Activated CD4-positive, alpha-beta T cell treated with anti-CD3 and anti-CD28 coated beads, Interleukin-2, amount 10 ng/mL, durations not matched to agents 24 days and 14 days (primary cell): ENCODE measurements at regions not wholly inside any gene's neighbourhood (a gene's known extent, or its start where the extent isn't known, plus 50 kb on each side); places are given as distances from the start of the nearest gene placed in this dataset.

Experiments used
- DNase-seq: peaks from one replicate; pipeline ENCODE4 v3.0.0; 2022
- H3K27ac Mint-ChIP-seq: one replicate; pipeline ENCODE4 v1.8.0; 2022; ENCODE audit warnings: mild to moderate bottlenecking, mixed read lengths
- H3K27me3 Mint-ChIP-seq: one replicate; pipeline ENCODE4 v1.8.0; 2022; ENCODE audit warnings: mixed read lengths
- H3K36me3 Mint-ChIP-seq: one replicate; pipeline ENCODE4 v1.8.0; 2022; ENCODE audit warnings: low read depth, mild to moderate bottlenecking, mixed read lengths
- H3K4me1 Mint-ChIP-seq: one replicate; pipeline ENCODE4 v1.8.0; 2021; ENCODE audit warnings: mixed read lengths
- H3K4me3 Mint-ChIP-seq: one replicate; pipeline ENCODE4 v1.8.0; 2022; ENCODE audit warnings: mild to moderate bottlenecking, moderate library complexity, mixed read lengths
- H3K9me3 Mint-ChIP-seq: one replicate; pipeline ENCODE4 v1.8.0; 2021; ENCODE audit warnings: mixed read lengths
- intact Hi-C: fragments of 100-400 bp; cut with micrococcal nuclease; formaldehyde crosslinking; loops from one replicate; pipeline ENCODE4 v1.15.1; 2023

- Mint-ChIP-seq H3K4me3 (no peak overlapping the region), H3K4me1 (no peaks in the 10 kb centered on the region), H3K9me3 (peaks cover under 1% of the 10 kb centered on the region), H3K27ac (no peak overlapping the region), H3K36me3 (no peaks in the 10 kb centered on the region), H3K27me3 (peaks cover 4% of the 10 kb centered on the region)
- DNase-seq = peak; percentile 83
- intact Hi-C loops = loop anchor here (1.0 to 5.0 kb wide), 4 partner anchors 22 to 303 kb away; no protein-coding TSS in a partner anchor
Observed at GRCh38 chr4:53929955-53930798, 134.2 kb downstream of the CHIC2 start.

DNA sequence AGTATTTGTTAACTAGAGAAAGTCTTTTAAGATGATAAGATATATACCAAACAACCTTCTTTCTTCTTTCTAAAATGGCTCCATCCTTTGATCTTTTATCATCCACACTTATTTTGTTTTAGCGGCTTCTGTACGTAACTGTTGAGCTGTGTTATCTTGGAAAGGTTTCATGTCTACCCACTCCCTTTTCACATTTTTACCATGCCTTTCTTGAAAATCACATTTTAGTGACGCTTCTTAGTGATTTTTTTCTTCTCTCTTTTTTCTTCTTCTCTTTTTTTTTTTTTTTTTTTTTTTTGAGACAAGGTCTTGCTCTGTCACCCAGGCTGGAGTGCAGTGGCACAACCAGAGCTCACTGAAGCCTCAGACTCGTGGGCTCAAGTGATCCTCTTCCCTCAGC, 135.1 kb downstream of the CHIC2 start:
- DNase-seq = no peak
- Mint-ChIP-seq H3K4me1 (no peaks in the 10 kb centered on the region), H3K27ac (no peak overlapping the region), H3K36me3 (no peaks in the 10 kb centered on the region), H3K4me3 (no peak overlapping the region), H3K9me3 (no peaks in the 10 kb centered on the region), H3K27me3 (peaks cover 4% of the 10 kb centered on the region)
- intact Hi-C loops = no loop called here

GRCh38 chr4:53928825-53929224, 135.6 kb downstream of the CHIC2 start:
- DNase-seq = no peak
- no peaks in the 10 kb centered on the region for H3K36me3 Mint-ChIP-seq
- H3K4me1 Mint-ChIP-seq = no peaks in the 10 kb centered on the region
- intact Hi-C loops = no loop called here
- no peak overlapping the region for H3K4me3 Mint-ChIP-seq
- H3K27ac Mint-ChIP-seq = no peak overlapping the region
- peaks cover 4% of the 10 kb centered on the region for H3K27me3 Mint-ChIP-seq
- H3K9me3 Mint-ChIP-seq = no peaks in the 10 kb centered on the region

GRCh38 chr4:53925050-53925605, 139.3 kb downstream of the CHIC2 start:
- no peaks in the 10 kb centered on the region for H3K36me3 Mint-ChIP-seq
- H3K27ac Mint-ChIP-seq = no peak overlapping the region
- H3K4me1 Mint-ChIP-seq = no peaks in the 10 kb centered on the region
- H3K27me3 Mint-ChIP-seq = peaks cover 2% of the 10 kb centered on the region
- H3K9me3 Mint-ChIP-seq = no peaks in the 10 kb centered on the region
- H3K4me3 Mint-ChIP-seq = no peak overlapping the region
- DNase-seq = no peak
- intact Hi-C loops = no loop called here

DNA sequence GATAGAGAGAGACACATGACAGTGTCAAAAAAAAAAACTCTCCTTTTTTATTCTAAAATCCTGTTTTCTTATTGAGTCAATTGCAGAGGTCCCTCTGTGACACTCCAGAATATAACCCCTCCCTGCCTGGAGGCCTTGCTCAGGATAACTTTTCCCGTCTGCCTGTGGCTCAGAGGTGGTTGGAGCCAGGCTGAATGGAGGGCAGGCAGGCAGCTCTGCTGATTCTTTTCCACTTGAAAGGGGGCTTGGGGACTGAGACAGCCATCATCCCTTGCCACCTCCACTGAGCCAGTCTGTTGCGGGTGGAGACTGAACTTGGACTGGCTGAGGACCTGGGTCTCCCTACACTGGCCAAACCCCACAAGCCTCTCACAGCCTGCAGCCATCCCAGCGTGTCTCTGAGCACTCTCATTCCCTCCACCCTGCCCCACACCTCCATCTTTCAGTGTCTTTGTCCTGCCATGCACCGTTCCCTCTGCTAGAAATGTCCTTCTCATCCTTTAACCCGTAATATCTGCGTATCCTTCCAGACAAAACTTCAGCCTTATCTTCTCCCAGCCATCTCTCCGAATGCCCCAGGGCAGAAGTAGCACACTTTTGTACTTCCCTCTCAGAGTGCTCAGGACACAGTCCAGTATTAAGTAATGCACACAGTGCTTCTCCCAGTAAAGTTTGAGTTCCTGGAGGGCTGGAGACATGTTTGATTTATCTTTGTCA, 139.9 kb downstream of the CHIC2 start:
- DNase-seq = no peak
- intact Hi-C loops = no loop called here
- Mint-ChIP-seq H3K36me3 (no peaks in the 10 kb centered on the region), H3K4me1 (no peaks in the 10 kb centered on the region), H3K4me3 (no peak overlapping the region), H3K9me3 (no peaks in the 10 kb centered on the region), H3K27me3 (peaks cover 2% of the 10 kb centered on the region), H3K27ac (no peak overlapping the region)

GRCh38 chr4:53923921-53924320, 140.5 kb downstream of the CHIC2 start:
- no peak overlapping the region for H3K27ac Mint-ChIP-seq
- intact Hi-C loops = no loop called here
- H3K9me3 Mint-ChIP-seq = no peaks in the 10 kb centered on the region
- no peak overlapping the region for H3K4me3 Mint-ChIP-seq
- H3K4me1 Mint-ChIP-seq = no peaks in the 10 kb centered on the region
- peaks cover 2% of the 10 kb centered on the region for H3K27me3 Mint-ChIP-seq
- no peaks in the 10 kb centered on the region for H3K36me3 Mint-ChIP-seq
- no peak for DNase-seq

DNA sequence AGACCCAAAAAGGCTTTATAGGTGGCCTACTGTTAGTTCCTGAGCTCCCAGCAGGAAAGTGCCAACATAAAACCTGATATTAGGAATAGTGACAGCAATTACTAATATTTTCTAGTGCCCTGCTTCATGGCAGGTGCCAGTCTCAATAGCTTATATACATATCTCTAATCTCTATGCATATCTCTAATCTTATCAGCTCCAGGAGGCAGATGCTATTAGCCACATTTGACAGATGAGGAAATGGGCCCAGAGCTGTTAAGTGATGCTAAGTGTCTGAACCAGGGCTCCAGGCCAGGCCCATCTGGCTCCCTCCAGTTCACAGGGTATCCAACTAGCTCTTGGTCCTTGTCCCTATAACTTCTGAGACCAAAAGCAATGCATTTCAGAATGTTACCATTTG, 142.5 kb downstream of the CHIC2 start:
- no peaks in the 10 kb centered on the region for H3K4me1 Mint-ChIP-seq
- no peaks in the 10 kb centered on the region for H3K9me3 Mint-ChIP-seq
- intact Hi-C loops = no loop called here
- H3K4me3 Mint-ChIP-seq = no peak overlapping the region
- no peak for DNase-seq
- no peak overlapping the region for H3K27ac Mint-ChIP-seq
- H3K27me3 Mint-ChIP-seq = peaks cover 3% of the 10 kb centered on the region
- no peaks in the 10 kb centered on the region for H3K36me3 Mint-ChIP-seq

- intact Hi-C loops = no loop called here
- Mint-ChIP-seq H3K9me3 (no peaks in the 10 kb centered on the region), H3K36me3 (no peaks in the 10 kb centered on the region), H3K4me1 (no peaks in the 10 kb centered on the region), H3K27me3 (peaks cover 3% of the 10 kb centered on the region), H3K4me3 (no peak overlapping the region), H3K27ac (no peak overlapping the region)
- no peak for DNase-seq
Observed at GRCh38 chr4:53920883-53921282, 143.5 kb downstream of the CHIC2 start.

- Mint-ChIP-seq H3K27me3 (peaks cover 3% of the 10 kb centered on the region), H3K9me3 (no peaks in the 10 kb centered on the region), H3K36me3 (no peaks in the 10 kb centered on the region), H3K4me3 (no peak overlapping the region), H3K27ac (no peak overlapping the region), H3K4me1 (no peaks in the 10 kb centered on the region)
- intact Hi-C loops = no loop called here
- DNase-seq = no peak
Observed at GRCh38 chr4:53920116-53920515, 144.3 kb downstream of the CHIC2 start.

- no peak overlapping the region for H3K4me3 Mint-ChIP-seq
- no peaks in the 10 kb centered on the region for H3K36me3 Mint-ChIP-seq
- no peak overlapping the region for H3K27ac Mint-ChIP-seq
- no peaks in the 10 kb centered on the region for H3K4me1 Mint-ChIP-seq
- no peaks in the 10 kb centered on the region for H3K9me3 Mint-ChIP-seq
- H3K27me3 Mint-ChIP-seq = peaks cover 3% of the 10 kb centered on the region
- intact Hi-C loops = no loop called here
- no peak for DNase-seq
Observed at GRCh38 chr4:53919535-53919934, 144.9 kb downstream of the CHIC2 start.

DNA sequence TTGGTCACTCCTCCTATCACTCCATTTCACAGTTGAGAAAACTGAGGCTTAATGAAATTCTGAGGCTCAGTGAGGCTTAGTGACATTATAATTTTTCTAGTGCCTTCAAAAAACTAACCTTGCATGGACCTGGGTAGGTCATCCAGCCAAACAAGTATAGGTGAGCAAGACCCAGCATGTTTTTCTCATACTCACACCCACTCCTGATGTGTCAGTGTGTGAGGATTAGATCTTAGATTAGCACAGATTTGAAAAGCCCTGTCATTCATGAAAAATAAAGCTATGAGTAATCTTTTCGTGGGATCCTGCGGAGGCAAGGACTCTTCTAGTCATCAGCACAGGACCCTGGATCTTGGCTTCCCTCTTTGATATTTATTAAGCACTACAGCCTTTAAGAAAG, 146.7 kb downstream of the CHIC2 start:
- no peak for DNase-seq
- intact Hi-C loops = no loop called here
- H3K36me3 Mint-ChIP-seq = no peaks in the 10 kb centered on the region
- H3K27me3 Mint-ChIP-seq = peaks cover 10% of the 10 kb centered on the region
- H3K27ac Mint-ChIP-seq = no peak overlapping the region
- H3K4me3 Mint-ChIP-seq = no peak overlapping the region
- H3K9me3 Mint-ChIP-seq = no peaks in the 10 kb centered on the region
- H3K4me1 Mint-ChIP-seq = no peaks in the 10 kb centered on the region

GRCh38 chr4:53916431-53916889, 147.9 kb downstream of the CHIC2 start:
- Mint-ChIP-seq H3K36me3 (no peaks in the 10 kb centered on the region), H3K27me3 (peaks cover 10% of the 10 kb centered on the region), H3K9me3 (no peaks in the 10 kb centered on the region), H3K4me3 (no peak overlapping the region), H3K27ac (no peak overlapping the region), H3K4me1 (no peaks in the 10 kb centered on the region)
- intact Hi-C loops = no loop called here
- no peak for DNase-seq

- H3K27me3 Mint-ChIP-seq = peaks cover 8% of the 10 kb centered on the region
- H3K36me3 Mint-ChIP-seq = no peaks in the 10 kb centered on the region
- no peak overlapping the region for H3K27ac Mint-ChIP-seq
- intact Hi-C loops = no loop called here
- DNase-seq = no peak
- H3K4me1 Mint-ChIP-seq = no peaks in the 10 kb centered on the region
- H3K4me3 Mint-ChIP-seq = no peak overlapping the region
- no peaks in the 10 kb centered on the region for H3K9me3 Mint-ChIP-seq
Observed at GRCh38 chr4:53914313-53915016, 149.9 kb downstream of the CHIC2 start.

DNA sequence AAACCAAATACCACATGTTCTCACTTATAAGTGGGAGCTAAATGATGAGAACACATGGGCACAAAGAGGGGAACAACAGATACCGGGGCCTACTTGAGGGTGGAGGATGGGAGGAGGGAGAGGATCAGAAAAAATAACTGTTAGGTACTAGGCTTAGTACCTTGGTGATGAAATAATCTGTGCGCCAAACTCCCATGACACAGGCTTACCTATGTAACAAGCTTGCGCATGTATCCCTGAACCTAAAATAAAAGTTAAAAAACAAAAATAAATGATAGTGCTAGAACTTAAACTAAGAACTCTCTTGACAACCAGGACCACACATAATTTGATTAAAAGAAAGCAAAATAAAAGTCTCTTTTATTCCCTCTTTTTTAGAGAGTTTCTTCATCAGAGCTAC, 150.6 kb downstream of the CHIC2 start:
- no peaks in the 10 kb centered on the region for H3K36me3 Mint-ChIP-seq
- H3K4me3 Mint-ChIP-seq = no peak overlapping the region
- DNase-seq = no peak
- no peaks in the 10 kb centered on the region for H3K9me3 Mint-ChIP-seq
- H3K4me1 Mint-ChIP-seq = no peaks in the 10 kb centered on the region
- intact Hi-C loops = no loop called here
- H3K27me3 Mint-ChIP-seq = peaks cover 7% of the 10 kb centered on the region
- no peak overlapping the region for H3K27ac Mint-ChIP-seq
